GM19351 (cell line): ENCODE measurements at regions not wholly inside any gene's neighbourhood (a gene's known extent, or its start where the extent isn't known, plus 50 kb on each side); places are given as distances from the start of the nearest gene placed in this dataset.
"Not testable (repeated sequence)": the region's sequence is repeated elsewhere in the genome, so short reads cannot be mapped to it uniquely, and the experiment has no call there.

ENCODE experiments used
- ATAC-seq: cut with Tn5 transposase; IDR thresholded peaks from one replicate; pipeline ENCODE4 v1.9.1; 2021; ENCODE audit warnings: mild to moderate bottlenecking, moderate library complexity; ENCODE audit not compliant: unreplicated experiment

GRCh38 chr2:167756446-167756845, 490.9 kb downstream of the STK39 start:
- no peak for ATAC-seq

- no peak for ATAC-seq
These were observed 494.3 kb downstream of the STK39 start for GRCh38 chr2:167753142-167753541.

GRCh38 chr2:167752734-167753133, 494.7 kb downstream of the STK39 start:
- no peak for ATAC-seq

DNA sequence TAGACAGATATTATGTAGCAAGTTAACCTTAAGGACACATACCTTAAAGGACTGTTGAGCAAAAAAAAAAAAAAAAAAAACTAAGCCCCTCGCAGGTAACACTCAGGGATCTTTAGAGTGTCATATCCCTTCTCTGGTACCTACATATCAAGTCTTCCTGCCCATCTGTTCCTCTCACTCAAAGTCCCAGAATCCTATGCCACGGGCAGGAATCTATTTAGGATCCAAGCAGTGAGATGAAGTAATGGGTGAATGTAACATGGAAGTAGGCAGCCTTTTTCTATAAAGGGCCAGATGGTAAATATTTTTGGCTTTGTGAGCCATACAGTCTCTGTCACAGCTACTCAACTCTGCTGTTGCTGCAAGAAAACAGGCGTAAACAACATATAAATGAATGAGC, 496.7 kb downstream of the STK39 start:
- no peak for ATAC-seq

DNA sequence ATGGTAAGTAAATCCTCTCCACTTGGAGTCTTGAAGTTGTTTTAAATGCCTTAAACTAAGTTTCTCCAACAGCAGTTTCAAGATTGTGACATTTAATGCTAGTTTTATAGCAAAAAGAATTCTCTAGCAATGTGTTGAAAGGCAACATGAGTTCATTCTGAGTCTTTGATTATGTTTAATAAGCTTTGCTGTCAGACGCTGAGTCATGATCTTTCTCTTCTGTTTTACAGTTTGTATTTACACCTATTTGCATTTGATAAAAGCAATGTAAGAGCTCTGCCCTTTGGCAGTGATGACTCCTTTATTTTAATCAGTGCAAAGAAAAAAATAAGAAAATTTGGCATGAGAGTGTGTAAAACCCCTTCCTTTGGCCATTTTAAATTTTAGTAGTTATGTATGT, 497.7 kb downstream of the STK39 start:
- no peak for ATAC-seq

DNA sequence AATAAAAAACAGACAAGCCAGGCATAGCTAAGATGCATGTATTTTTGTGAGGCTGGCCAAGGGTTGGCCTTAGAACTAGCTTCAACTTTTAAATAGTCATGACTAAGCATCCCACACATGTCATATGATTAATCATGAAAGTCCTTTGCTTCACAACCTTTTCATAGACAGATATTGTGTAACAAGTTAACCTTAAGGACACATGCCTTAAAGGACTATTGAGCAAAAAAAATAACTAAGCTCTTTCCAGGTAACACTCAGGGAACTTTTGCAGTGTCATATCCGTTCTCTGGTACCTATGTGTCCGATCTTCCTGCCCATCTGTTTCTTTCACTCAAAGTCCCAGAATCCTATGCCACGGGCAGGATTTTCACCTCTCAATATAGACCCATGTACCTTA, 498.4 kb downstream of the STK39 start:
- ATAC-seq, result no peak

- ATAC-seq, result no peak
These were observed 498.9 kb downstream of the STK39 start for GRCh38 chr2:167748536-167748935.

DNA sequence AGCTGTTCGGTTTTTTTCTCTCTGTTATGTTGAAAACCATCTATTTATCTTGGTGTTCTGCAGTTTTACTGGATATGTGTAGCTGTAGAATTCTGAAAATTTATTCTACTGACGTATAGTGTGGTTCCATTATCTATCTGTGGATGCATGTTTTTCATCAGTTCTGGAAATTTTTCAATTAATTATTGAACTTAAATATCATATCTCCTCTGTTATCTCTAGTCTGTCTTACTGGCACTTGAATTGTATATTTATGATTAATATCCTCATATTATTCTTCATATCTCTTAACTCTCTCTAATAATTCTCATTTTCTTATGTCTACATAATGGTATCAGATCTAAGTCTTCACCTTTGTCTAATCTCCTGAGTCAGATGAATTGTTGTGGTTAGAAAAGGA, 501.7 kb downstream of the STK39 start:
- ATAC-seq, result no peak

DNA sequence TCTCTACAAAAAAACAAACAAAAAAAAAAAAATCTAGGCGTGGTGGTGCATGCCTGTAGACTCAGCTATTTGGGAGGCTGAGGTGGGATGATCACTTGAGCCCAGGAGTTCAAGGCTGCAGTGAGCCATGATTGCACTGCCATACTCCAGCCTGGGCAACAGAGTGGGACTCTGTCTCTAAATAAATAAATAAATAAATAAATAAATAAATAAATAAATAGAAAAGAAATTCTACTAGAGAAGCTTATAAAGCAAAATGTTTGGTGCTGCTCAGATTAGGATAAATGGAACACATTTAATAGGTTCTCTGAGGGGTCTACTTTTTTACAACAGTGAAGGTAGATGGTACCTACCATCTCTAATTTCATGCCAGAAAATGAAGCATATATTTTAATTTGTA, 507.5 kb downstream of the STK39 start:
- ATAC-seq, result not testable (repeated sequence)

GRCh38 chr2:167733747-167734146, 513.6 kb downstream of the STK39 start:
- no peak for ATAC-seq

DNA sequence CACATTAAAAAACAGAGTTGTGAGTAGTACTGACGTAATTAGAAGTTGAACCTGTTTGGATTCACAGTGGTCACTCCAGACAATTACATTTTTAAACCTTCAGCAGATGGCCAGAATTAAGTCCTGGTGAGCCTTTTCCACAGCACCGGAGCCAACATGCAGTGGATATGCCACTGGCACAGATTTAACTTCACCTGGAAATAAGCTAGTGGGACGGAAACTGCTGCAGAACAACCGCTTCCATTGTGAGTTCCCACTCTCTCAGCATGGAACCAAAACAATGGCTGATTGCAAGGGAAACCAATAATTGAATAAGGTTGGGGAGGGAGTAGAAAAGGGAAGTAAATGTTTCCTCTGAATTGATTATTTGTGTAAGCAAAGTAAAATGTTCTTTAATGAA, 515.1 kb downstream of the STK39 start:
- no peak for ATAC-seq

- ATAC-seq, result no peak
These were observed 517.5 kb downstream of the STK39 start for GRCh38 chr2:167729911-167730310.

DNA sequence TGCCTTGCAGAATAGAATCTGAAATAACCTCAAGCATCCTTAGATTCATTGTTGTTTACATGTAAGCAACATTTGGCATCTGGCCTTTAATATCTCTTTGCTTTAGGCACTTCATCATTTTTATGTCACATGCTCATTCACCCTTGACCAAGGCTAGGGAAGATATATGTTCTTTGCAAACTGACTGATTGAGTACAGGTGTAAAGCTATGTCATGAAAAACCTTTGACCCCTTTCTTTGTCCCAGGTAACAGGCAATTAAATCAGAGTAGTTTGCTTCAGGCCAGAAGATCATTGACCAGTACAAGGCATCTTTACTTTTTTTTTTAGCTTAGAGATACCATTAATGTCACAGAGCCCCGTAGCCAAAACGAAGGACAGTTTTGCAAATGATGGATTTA, 520.6 kb downstream of the STK39 start:
- no peak for ATAC-seq

DNA sequence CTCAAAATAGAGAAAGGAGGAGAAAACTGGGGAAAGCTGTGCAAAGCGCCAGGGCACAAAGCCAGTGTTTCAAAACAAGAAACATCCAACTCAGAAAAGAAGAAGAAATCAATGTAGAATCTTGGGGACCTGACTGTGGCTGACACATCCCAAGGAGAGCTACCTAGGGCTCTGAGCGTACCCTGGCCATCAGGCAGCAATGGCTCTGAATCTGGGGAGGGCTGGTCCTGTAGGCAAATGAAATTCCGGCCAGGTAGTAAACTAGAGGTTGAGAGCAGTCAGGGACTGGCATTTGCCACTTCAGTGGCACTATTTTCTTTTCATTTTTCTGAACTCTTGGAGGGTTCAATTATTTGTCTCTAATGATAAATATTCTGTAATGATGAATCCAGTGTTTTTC, 525.8 kb downstream of the STK39 start:
- ATAC-seq, result no peak

GRCh38 chr2:167719410-167719809, 528.0 kb downstream of the STK39 start:
- no peak for ATAC-seq

GRCh38 chr2:167718560-167718959, 528.8 kb downstream of the STK39 start:
- no peak for ATAC-seq

GRCh38 chr2:167715932-167716331, 531.5 kb downstream of the STK39 start:
- ATAC-seq, result no peak

DNA sequence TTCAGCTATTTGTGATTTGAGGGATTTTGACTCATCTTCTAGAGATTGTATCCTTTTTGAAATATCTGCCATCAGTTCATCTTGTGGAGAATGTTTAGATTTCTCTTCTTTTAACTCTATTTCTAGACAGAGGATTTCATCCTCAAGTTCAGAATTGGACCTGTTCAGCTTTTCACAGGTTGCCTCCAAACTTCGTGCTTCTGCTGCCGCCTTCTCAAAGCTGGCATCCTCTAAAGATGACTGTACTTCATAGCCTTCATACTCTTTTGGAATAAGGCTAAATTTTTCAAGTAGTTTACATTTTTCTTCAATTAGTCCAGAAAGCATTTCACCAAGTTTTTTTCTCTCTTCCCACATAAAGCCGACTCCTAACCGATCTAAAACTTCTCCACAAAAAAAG, 531.9 kb downstream of the STK39 start:
- ATAC-seq, result not testable (repeated sequence)

DNA sequence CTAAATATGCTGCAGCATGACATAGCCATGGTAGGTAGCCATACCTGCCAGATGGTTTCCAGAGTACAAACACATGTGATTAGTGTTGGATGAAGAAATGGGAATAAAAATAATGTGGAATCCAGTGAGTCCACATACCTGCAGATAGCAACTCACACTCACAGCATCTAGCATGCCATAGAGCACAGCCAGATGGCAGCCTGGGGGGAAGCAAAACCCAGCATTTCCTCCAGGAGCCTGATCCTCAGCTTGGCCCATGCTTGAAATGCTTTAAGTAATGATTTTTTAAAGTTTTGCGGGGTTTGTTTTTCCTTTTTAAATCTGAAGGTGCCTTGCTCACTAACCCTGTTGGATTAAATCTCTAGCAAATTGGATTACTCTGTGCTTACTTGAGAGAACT, 535.1 kb downstream of the STK39 start:
- ATAC-seq, result no peak

- no peak for ATAC-seq
These were observed 538.4 kb downstream of the STK39 start for GRCh38 chr2:167708998-167709397.

- ATAC-seq, result no peak
These were observed 540.6 kb downstream of the STK39 start for GRCh38 chr2:167706800-167707199.

GRCh38 chr2:167703441-167703840, 544.0 kb downstream of the STK39 start:
- ATAC-seq, result no peak

- ATAC-seq, result no peak
These were observed 545.2 kb downstream of the STK39 start for GRCh38 chr2:167702227-167702626.

- ATAC-seq, result no peak
These were observed 545.7 kb downstream of the STK39 start for GRCh38 chr2:167701651-167702050.
